ENCODE measurements at regions not wholly inside any gene's neighbourhood (a gene's known extent, or its start where the extent isn't known, plus 50 kb on each side); places are given as distances from the start of the nearest gene placed in this dataset.

- peaks cover 0 to 15% (median 6%) of the 10 kb centered on the region in 5 donors for H3K4me1 ChIP-seq (ENCODE audit: control insufficient read depth in 5 of 5, insufficient read depth in 5 of 5, low read length in 5 of 5)
- no peak overlapping the region for H3K27ac ChIP-seq (ENCODE audit: low read depth in 1 of 2, low read length in 1 of 2)
- H3K9me3 ChIP-seq (ENCODE audit: control insufficient read depth in 4 of 4, insufficient read depth in 3 of 4, low read length in 3 of 4) = peaks cover 0 to 5% (median 0%) of the 10 kb centered on the region in 4 donors
- DNase-seq = no peak
- H3K4me3 ChIP-seq = no peak overlapping the region
- ATAC-seq (ENCODE audit: insufficient read depth, low FRiP score) = no peak
- 46 to 57% methylated on average over 6 of the region's 6 CpGs for WGBS, 2 donors
- H3K27me3 ChIP-seq (ENCODE audit: control insufficient read depth in 3 of 3, insufficient read depth in 3 of 3, low read length in 2 of 3) = no peaks in the 10 kb centered on the region
- TF ChIP-seq, protein P1, sequence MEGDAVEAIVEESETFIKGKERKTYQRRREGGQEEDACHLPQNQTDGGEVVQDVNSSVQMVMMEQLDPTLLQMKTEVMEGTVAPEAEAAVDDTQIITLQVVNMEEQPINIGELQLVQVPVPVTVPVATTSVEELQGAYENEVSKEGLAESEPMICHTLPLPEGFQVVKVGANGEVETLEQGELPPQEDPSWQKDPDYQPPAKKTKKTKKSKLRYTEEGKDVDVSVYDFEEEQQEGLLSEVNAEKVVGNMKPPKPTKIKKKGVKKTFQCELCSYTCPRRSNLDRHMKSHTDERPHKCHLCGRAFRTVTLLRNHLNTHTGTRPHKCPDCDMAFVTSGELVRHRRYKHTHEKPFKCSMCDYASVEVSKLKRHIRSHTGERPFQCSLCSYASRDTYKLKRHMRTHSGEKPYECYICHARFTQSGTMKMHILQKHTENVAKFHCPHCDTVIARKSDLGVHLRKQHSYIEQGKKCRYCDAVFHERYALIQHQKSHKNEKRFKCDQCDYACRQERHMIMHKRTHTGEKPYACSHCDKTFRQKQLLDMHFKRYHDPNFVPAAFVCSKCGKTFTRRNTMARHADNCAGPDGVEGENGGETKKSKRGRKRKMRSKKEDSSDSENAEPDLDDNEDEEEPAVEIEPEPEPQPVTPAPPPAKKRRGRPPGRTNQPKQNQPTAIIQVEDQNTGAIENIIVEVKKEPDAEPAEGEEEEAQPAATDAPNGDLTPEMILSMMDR (IDR thresholded peaks at IDR 0.05; ENCODE audit: control extremely low read depth, extremely low read depth) = no peak
- no peak overlapping the region for H3K9ac ChIP-seq (ENCODE audit: insufficient read depth in 1 of 2, low read length in 2 of 2)
- H3K36me3 ChIP-seq (ENCODE audit: control insufficient read depth in 4 of 4, insufficient read depth in 4 of 4, low read length in 4 of 4) = no peaks in the 10 kb centered on the region
Measured at GRCh38 chr2:12201369-12201768, 454.9 kb downstream of the LPIN1 start.

DNA sequence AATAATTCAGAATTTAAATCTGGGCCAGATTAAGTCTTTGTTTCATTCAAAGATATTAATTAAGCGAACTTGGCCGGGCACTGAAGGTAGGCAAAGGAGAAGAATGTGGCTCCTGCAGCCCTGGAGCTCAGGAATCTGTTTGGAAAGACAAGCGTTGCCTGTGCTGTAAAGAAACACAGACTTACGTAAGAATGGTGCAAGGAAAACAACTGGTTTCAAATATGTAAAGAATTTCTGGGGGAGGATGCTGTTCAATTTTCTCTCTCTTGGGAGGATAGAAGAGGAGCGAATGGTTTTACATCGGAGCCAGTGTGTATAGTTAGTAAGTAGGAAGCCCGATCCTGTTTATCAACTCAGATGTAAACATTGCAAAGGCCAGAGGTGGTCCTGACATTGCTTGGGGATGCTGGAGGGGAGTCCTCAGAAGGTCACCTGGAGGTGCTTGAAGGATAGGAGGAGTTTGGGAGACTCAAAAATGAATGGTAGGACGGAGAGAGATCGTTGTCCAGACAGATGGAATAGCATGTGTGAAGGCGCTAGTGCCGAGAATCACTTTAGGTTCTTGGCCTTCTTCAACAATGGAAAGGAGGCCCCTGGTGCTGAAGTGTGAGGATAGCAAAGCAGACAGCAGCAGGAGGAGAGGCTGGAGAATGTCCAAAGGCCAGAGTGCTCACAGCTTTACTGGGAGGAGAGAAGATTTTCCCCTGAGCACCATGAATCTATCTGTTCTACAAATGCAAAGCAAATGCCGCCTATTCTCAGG is 456.1 kb downstream of the LPIN1 start:
- Histone ChIP-seq H3K4me1 (ENCODE audit: control insufficient read depth in 5 of 5, insufficient read depth in 5 of 5, low read length in 5 of 5) (peaks cover 0 to 15% (median 6%) of the 10 kb centered on the region in 5 donors), H3K9ac (ENCODE audit: insufficient read depth in 1 of 2, low read length in 2 of 2) (no peak overlapping the region), H3K4me3 (no peak overlapping the region), H3K36me3 (ENCODE audit: control insufficient read depth in 4 of 4, insufficient read depth in 4 of 4, low read length in 4 of 4) (no peaks in the 10 kb centered on the region), H3K27ac (ENCODE audit: low read depth in 1 of 2, low read length in 1 of 2) (no peak overlapping the region), H3K27me3 (ENCODE audit: control insufficient read depth in 3 of 3, insufficient read depth in 3 of 3, low read length in 2 of 3) (no peaks in the 10 kb centered on the region), H3K9me3 (ENCODE audit: control insufficient read depth in 4 of 4, insufficient read depth in 3 of 4, low read length in 3 of 4) (peaks cover 0 to 2% (median 0%) of the 10 kb centered on the region in 4 donors)
- DNase-seq = peak in 2 of 3 donors; percentile 50 to 71
- no peak for ATAC-seq (ENCODE audit: insufficient read depth, low FRiP score)
- WGBS, 2 donors = 73 to 76% methylated on average over 12 of the region's 12 CpGs
- TF ChIP-seq, protein P1 (IDR thresholded peaks at IDR 0.05; ENCODE audit: control extremely low read depth, extremely low read depth) = no peak

GRCh38 chr2:12203528-12203927 is 457.1 kb downstream of the LPIN1 start:
- Histone ChIP-seq H3K9ac (ENCODE audit: insufficient read depth in 1 of 2, low read length in 2 of 2) (no peak overlapping the region), H3K9me3 (ENCODE audit: control insufficient read depth in 4 of 4, insufficient read depth in 3 of 4, low read length in 3 of 4) (no peaks in the 10 kb centered on the region), H3K4me1 (ENCODE audit: control insufficient read depth in 5 of 5, insufficient read depth in 5 of 5, low read length in 5 of 5) (peaks cover 0 to 15% (median 6%) of the 10 kb centered on the region in 5 donors), H3K36me3 (ENCODE audit: control insufficient read depth in 4 of 4, insufficient read depth in 4 of 4, low read length in 4 of 4) (no peaks in the 10 kb centered on the region), H3K27me3 (ENCODE audit: control insufficient read depth in 3 of 3, insufficient read depth in 3 of 3, low read length in 2 of 3) (no peaks in the 10 kb centered on the region), H3K4me3 (no peak overlapping the region), H3K27ac (ENCODE audit: low read depth in 1 of 2, low read length in 1 of 2) (no peak overlapping the region)
- 93 to 97% methylated on average over 2 of the region's 2 CpGs for WGBS, 2 donors
- ATAC-seq (ENCODE audit: insufficient read depth, low FRiP score) (no peak), DNase-seq (no peak)
- TF ChIP-seq, protein P1 (IDR thresholded peaks at IDR 0.05; ENCODE audit: control extremely low read depth, extremely low read depth) = no peak

Measured in lung (tissue), 11 donors.